ENCODE measurements at regions not wholly inside any gene's neighbourhood (a gene's known extent, or its start where the extent isn't known, plus 50 kb on each side); places are given as distances from the start of the nearest gene placed in this dataset.

DNA sequence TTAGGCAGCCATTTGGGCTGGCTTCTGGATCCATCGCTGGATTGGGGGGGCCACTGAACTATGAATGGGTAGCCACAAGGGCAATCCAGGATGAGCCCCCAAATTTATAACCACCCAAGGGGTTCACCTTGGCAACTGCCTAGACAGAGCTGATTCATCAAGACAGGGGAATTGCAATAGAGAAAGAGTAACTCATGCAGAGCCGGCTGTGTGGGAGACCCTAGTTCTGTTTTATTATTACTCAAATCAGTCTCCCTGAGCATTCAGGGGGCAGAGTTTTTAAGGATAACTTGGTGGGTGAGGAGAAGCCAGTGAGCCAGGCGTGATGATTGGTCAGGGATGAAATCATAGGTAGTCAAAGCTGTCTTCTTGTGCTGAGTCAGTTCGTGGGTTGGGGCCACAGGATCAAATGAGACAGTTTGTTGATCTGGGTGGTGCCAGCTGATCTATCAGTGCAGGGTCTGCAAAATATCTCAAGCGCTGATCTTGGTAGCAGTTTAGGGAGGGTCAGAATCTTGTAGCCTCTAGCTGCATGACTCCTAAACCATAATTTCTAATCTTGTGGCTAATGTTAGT lies 57.9 kb downstream of the DNAJB9 start:
- Histone ChIP-seq H3K27me3 (peaks cover 0 to 3% of the 10 kb centered on the region in 2 donors), H3K9me3 (no peaks in the 10 kb centered on the region), H3K4me1 (peaks cover 0 to 5% (median 2%) of the 10 kb centered on the region in 4 donors), H3K36me3 (no peaks in the 10 kb centered on the region), H3K4me3 (no peak overlapping the region), H3K27ac (no peak overlapping the region)
- intact Hi-C loops (cut with DNase I; ENCODE audit: low total_unique reads): no loop called here
- DNase-seq: no peak
- TF ChIP-seq, protein P1, sequence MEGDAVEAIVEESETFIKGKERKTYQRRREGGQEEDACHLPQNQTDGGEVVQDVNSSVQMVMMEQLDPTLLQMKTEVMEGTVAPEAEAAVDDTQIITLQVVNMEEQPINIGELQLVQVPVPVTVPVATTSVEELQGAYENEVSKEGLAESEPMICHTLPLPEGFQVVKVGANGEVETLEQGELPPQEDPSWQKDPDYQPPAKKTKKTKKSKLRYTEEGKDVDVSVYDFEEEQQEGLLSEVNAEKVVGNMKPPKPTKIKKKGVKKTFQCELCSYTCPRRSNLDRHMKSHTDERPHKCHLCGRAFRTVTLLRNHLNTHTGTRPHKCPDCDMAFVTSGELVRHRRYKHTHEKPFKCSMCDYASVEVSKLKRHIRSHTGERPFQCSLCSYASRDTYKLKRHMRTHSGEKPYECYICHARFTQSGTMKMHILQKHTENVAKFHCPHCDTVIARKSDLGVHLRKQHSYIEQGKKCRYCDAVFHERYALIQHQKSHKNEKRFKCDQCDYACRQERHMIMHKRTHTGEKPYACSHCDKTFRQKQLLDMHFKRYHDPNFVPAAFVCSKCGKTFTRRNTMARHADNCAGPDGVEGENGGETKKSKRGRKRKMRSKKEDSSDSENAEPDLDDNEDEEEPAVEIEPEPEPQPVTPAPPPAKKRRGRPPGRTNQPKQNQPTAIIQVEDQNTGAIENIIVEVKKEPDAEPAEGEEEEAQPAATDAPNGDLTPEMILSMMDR (IDR thresholded peaks at IDR 0.05): no peak

DNA sequence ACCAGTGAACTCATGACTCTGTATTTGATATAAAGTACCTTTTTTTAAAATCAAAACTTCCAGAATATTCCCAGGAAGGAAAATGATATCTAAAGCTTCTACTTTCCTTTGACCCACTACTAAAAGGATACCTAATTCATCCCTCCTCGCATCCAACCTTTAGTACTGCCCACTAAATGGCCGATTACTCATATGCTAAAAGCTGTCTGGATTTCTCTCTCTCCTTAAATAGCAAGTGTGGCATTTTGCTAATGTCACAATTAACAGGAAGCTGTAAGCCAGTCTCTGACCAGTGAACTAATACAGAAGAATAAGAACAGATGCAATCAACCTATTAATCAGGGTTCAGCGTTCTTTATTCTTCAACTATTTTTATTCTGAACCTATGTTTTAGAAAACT lies 59.0 kb downstream of the DNAJB9 start:
- intact Hi-C loops (cut with DNase I; ENCODE audit: low total_unique reads): no loop called here

DNA sequence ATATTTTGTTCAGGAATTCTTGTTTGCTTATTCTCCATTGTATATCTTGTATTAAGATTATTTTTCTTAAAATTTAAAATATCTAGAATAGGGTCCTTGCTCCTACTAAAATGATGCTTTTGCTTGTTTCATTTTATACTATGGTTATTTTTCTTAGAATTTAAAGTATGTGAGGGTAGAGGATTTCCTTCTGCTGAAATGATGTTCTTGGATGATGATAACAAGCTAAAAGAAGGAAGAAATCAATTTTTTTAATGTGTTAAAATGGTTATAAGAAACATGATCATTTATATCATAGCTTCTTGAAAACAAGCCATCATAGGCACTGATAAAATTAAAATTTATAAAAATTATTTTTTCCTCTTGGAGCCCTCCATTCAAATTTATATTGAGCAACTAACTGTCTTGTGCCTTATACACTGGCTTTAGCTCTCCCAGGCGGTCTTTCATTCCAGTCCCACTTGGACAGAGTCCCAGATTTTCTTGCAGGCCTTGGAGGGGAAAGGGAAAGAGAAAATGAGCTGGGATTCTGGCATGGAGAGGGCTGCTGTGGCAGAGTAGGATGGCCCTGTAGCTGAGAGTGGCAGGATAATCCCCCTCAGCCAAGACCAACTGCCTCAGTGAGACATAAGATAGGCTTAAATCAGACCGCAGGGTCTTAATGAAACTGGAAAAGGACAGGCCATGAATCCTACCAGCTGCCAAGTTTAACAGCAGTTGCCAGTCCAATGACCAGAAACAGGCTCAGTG lies 60.2 kb downstream of the DNAJB9 start:
- Histone ChIP-seq H3K27me3 (no peaks in the 10 kb centered on the region), H3K9me3 (no peaks in the 10 kb centered on the region), H3K27ac (no peak overlapping the region), H3K4me3 (no peak overlapping the region), H3K4me1 (peaks cover 0 to 5% (median 2%) of the 10 kb centered on the region in 4 donors), H3K36me3 (no peaks in the 10 kb centered on the region)
- TF ChIP-seq, protein P1 (IDR thresholded peaks at IDR 0.05): no peak
- intact Hi-C loops (cut with DNase I; ENCODE audit: low total_unique reads): no loop called here
- no peak for DNase-seq

More for the DNA sequence above, 59.0 kb downstream of the DNAJB9 start:
- no peaks in the 10 kb centered on the region for H3K9me3 ChIP-seq
- DNase-seq: no peak
- TF ChIP-seq, protein P1 (IDR thresholded peaks at IDR 0.05): no peak
- no peak overlapping the region for H3K27ac ChIP-seq
- peaks cover 0 to 5% (median 2%) of the 10 kb centered on the region in 4 donors for H3K4me1 ChIP-seq
- no peaks in the 10 kb centered on the region for H3K36me3 ChIP-seq
- no peak overlapping the region for H3K4me3 ChIP-seq
- no peaks in the 10 kb centered on the region for H3K27me3 ChIP-seq

DNA sequence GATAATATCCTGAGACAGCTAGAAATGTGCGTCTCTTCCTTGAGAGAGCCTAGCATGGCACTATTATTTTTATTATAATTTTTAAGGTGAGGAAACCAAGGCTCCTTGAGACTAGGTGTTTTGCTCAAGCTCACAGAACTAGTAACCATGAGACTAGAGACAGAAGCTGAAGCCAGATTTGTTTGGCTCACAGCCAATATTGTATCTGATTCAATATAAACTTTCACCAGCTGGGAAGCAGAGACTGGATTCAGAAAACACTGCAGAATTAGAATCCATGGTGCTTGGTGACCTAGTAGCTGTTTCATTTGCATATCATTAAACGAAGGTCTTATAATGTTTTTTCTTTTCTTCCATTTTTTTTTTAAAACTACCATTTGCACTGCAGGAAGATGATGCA lies 64.4 kb downstream of the DNAJB9 start:
- Histone ChIP-seq H3K4me3 (no peak overlapping the region), H3K4me1 (peaks cover 0 to 5% (median 2%) of the 10 kb centered on the region in 4 donors), H3K9me3 (no peaks in the 10 kb centered on the region), H3K27me3 (no peaks in the 10 kb centered on the region), H3K27ac (no peak overlapping the region), H3K36me3 (no peaks in the 10 kb centered on the region)
- intact Hi-C loops (cut with DNase I; ENCODE audit: low total_unique reads): no loop called here
- no peak for DNase-seq
- TF ChIP-seq, protein P1 (IDR thresholded peaks at IDR 0.05): no peak

DNA sequence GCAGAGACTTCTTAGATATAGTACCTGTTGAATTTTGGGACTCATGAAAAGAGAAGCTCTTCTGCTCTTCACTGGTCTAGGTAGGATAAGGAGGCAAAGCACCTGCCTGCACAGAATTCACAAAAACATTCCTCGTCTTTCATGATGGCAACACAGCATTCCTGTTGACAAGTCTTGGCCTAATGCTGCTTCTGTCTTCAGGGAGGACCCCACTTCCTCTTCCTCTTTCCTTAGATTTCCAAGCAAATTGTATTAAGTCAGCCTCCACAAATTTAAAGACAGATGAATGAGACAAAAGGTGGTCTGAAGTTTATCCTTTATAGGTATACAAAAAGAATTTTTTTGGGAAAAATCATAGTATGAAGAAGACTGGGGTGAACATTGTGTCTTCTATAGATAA lies 64.9 kb downstream of the DNAJB9 start:
- TF ChIP-seq, protein P1 (IDR thresholded peaks at IDR 0.05): no peak
- no peak overlapping the region for H3K27ac ChIP-seq
- no peak overlapping the region for H3K4me3 ChIP-seq
- intact Hi-C loops (cut with DNase I; ENCODE audit: low total_unique reads): no loop called here
- no peak for DNase-seq
- peaks cover 0 to 5% (median 2%) of the 10 kb centered on the region in 4 donors for H3K4me1 ChIP-seq
- no peaks in the 10 kb centered on the region for H3K36me3 ChIP-seq
- no peaks in the 10 kb centered on the region for H3K27me3 ChIP-seq
- no peaks in the 10 kb centered on the region for H3K9me3 ChIP-seq

Measured in tibial artery (tissue), 4 donors.